ENCODE measurements at regions not wholly inside any gene's neighbourhood (a gene's known extent, or its start where the extent isn't known, plus 50 kb on each side); places are given as distances from the start of the nearest gene placed in this dataset.
"Not testable (repeated sequence)": the region's sequence is repeated elsewhere in the genome, so short reads cannot be mapped to it uniquely, and the experiment has no call there.

DNA sequence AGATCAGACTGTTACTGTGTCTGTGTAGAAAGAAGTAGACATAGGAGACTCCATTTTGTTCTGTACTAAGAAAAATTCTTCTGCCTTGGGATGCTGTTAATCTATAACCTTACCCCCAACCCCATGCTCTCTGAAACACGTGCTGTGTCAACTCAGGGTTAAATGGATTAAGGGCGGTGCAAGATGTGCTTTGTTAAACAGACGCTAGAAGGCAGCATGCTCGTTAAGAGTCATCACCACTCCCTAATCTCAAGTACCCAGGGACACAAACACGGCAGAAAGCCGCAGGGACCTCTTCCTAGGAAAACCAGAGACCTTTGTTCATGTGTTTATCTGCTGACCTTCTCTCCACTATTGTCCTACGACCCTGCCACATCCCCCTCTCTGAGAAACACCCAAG, 137.0 kb upstream of the PROKR2 start:
- H3K4me1 ChIP-seq (ENCODE audit: insufficient read depth, low read length); H2BK120ac ChIP-seq (ENCODE audit: low read depth, low read length, poor library complexity, severe bottlenecking); H3K23ac ChIP-seq (ENCODE audit: insufficient read length, low read depth, low read length); H3K18ac ChIP-seq (ENCODE audit: insufficient read length, low read depth, low read length); H2BK5ac ChIP-seq (ENCODE audit: insufficient read length, low read length); H4K20me1 ChIP-seq (ENCODE audit: control insufficient read depth, insufficient read depth, insufficient read length); DNase-seq; H2AFZ ChIP-seq (ENCODE audit: low read length); H4K8ac ChIP-seq (replicated peaks; ENCODE audit: insufficient read length, low read depth, low read length); H4K5ac ChIP-seq (ENCODE audit: insufficient read length, low read depth, low read length); H3K27ac ChIP-seq (ENCODE audit: insufficient read length, low read depth, low read length); H3K79me1 ChIP-seq (ENCODE audit: insufficient read depth, low read depth, low read length, poor library complexity, severe bottlenecking); H3K79me2 ChIP-seq (ENCODE audit: insufficient read depth, low read length); H3K27me3 Mint-ChIP-seq (ENCODE audit: low read depth); H3K9ac ChIP-seq (ENCODE audit: extremely low read depth, insufficient read length, low read length); H3K27me3 ChIP-seq (ENCODE audit: insufficient read depth, low read length); H3K4me3 Mint-ChIP-seq; H3K14ac ChIP-seq (ENCODE audit: insufficient read depth, low read length); H3K4me2 ChIP-seq (ENCODE audit: insufficient read depth, insufficient read length, low read length); H3K4ac ChIP-seq (ENCODE audit: low read depth, low read length); H4K91ac ChIP-seq (ENCODE audit: insufficient read length, low read depth, low read length); H2BK20ac ChIP-seq (ENCODE audit: low read depth, low read length, poor library complexity, severe bottlenecking); H3T11ph ChIP-seq (ENCODE audit: low read length); H3K23me2 ChIP-seq (ENCODE audit: insufficient read length, low read depth, low read length, poor library complexity, severe bottlenecking); H3K27ac Mint-ChIP-seq; H2AK5ac ChIP-seq (ENCODE audit: insufficient read length, low read length); H3K9me3 ChIP-seq (ENCODE audit: control insufficient read depth, low read depth, low read length); H2BK12ac ChIP-seq (ENCODE audit: insufficient read length, low read depth, low read length); H3K56ac ChIP-seq (ENCODE audit: insufficient read length, low read depth, low read length); H2BK15ac ChIP-seq (ENCODE audit: low read depth, low read length): not testable (repeated sequence)
- WGBS (ENCODE audit: extremely low coverage, insufficient read length, low lambda C conversion rate): no CpG with 5 or more reads among the region's 7 CpGs
- Mint-ChIP-seq H3K9me3 (peaks cover 22 to 25% of the 10 kb centered on the region in 2 experiments), H3K36me3 (ENCODE audit: insufficient read depth in 1 of 3, low read depth in 3 of 3) (peaks cover 6 to 25% (median 8%) of the 10 kb centered on the region in 3 experiments; a peak in 5 of 7 replicates), H3K4me1 (peaks cover 7 to 17% of the 10 kb centered on the region in 2 experiments)
- TF ChIP-seq, protein P1, sequence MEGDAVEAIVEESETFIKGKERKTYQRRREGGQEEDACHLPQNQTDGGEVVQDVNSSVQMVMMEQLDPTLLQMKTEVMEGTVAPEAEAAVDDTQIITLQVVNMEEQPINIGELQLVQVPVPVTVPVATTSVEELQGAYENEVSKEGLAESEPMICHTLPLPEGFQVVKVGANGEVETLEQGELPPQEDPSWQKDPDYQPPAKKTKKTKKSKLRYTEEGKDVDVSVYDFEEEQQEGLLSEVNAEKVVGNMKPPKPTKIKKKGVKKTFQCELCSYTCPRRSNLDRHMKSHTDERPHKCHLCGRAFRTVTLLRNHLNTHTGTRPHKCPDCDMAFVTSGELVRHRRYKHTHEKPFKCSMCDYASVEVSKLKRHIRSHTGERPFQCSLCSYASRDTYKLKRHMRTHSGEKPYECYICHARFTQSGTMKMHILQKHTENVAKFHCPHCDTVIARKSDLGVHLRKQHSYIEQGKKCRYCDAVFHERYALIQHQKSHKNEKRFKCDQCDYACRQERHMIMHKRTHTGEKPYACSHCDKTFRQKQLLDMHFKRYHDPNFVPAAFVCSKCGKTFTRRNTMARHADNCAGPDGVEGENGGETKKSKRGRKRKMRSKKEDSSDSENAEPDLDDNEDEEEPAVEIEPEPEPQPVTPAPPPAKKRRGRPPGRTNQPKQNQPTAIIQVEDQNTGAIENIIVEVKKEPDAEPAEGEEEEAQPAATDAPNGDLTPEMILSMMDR (conservative IDR thresholded peaks at IDR 0.05): peak; percentile 14; the same call in 1 of the 3 replicates

GRCh38 chr20:5453316-5453715, 136.6 kb upstream of the PROKR2 start:
- H3K4me2 ChIP-seq (ENCODE audit: insufficient read depth, insufficient read length, low read length); H2BK120ac ChIP-seq (ENCODE audit: low read depth, low read length, poor library complexity, severe bottlenecking); H4K91ac ChIP-seq (ENCODE audit: insufficient read length, low read depth, low read length); H2BK15ac ChIP-seq (ENCODE audit: low read depth, low read length); H3K9ac ChIP-seq (ENCODE audit: extremely low read depth, insufficient read length, low read length); H3K23me2 ChIP-seq (ENCODE audit: insufficient read length, low read depth, low read length, poor library complexity, severe bottlenecking); H3T11ph ChIP-seq (ENCODE audit: low read length); H3K4me3 Mint-ChIP-seq; H3K79me2 ChIP-seq (ENCODE audit: insufficient read depth, low read length); H2AFZ ChIP-seq (ENCODE audit: low read length); H3K79me1 ChIP-seq (ENCODE audit: insufficient read depth, low read depth, low read length, poor library complexity, severe bottlenecking); H4K8ac ChIP-seq (replicated peaks; ENCODE audit: insufficient read length, low read depth, low read length); H3K27me3 Mint-ChIP-seq (ENCODE audit: low read depth); H2BK12ac ChIP-seq (ENCODE audit: insufficient read length, low read depth, low read length); H4K20me1 ChIP-seq (ENCODE audit: control insufficient read depth, insufficient read depth, insufficient read length); H4K5ac ChIP-seq (ENCODE audit: insufficient read length, low read depth, low read length); H2BK20ac ChIP-seq (ENCODE audit: low read depth, low read length, poor library complexity, severe bottlenecking); H3K56ac ChIP-seq (ENCODE audit: insufficient read length, low read depth, low read length); DNase-seq; H3K18ac ChIP-seq (ENCODE audit: insufficient read length, low read depth, low read length); H3K23ac ChIP-seq (ENCODE audit: insufficient read length, low read depth, low read length); H3K9me3 ChIP-seq (ENCODE audit: control insufficient read depth, low read depth, low read length); H3K27ac Mint-ChIP-seq; H2BK5ac ChIP-seq (ENCODE audit: insufficient read length, low read length); H3K14ac ChIP-seq (ENCODE audit: insufficient read depth, low read length); H3K4ac ChIP-seq (ENCODE audit: low read depth, low read length); H3K27ac ChIP-seq (ENCODE audit: insufficient read length, low read depth, low read length); H3K27me3 ChIP-seq (ENCODE audit: insufficient read depth, low read length); H3K4me1 ChIP-seq (ENCODE audit: insufficient read depth, low read length); H2AK5ac ChIP-seq (ENCODE audit: insufficient read length, low read length): not testable (repeated sequence)
- peaks cover 6 to 25% (median 8%) of the 10 kb centered on the region in 3 experiments; a peak in 5 of 7 replicates for H3K36me3 Mint-ChIP-seq (ENCODE audit: insufficient read depth in 1 of 3, low read depth in 3 of 3)
- H3K4me1 Mint-ChIP-seq: peaks cover 10 to 21% of the 10 kb centered on the region in 2 experiments
- peaks cover 19 to 24% of the 10 kb centered on the region in 2 experiments for H3K9me3 Mint-ChIP-seq
- no CpG with 5 or more reads among the region's 38 CpGs for WGBS (ENCODE audit: extremely low coverage, insufficient read length, low lambda C conversion rate)

Measured in H9 (cell line).